Lung (tissue), 11 donors: ENCODE measurements at regions not wholly inside any gene's neighbourhood (a gene's known extent, or its start where the extent isn't known, plus 50 kb on each side); places are given as distances from the start of the nearest gene placed in this dataset.

Experiments used
- ATAC-seq: fragments of 200-7000 bp; cut with Tn5 transposase; one replicate; pipeline ENCODE4 v1.9.1; 2020; ENCODE audit warnings: moderate number of reproducible peaks; ENCODE audit not compliant: insufficient read depth, low FRiP score
- DNase-seq, 3 donors: peaks; one replicate each; pipeline ENCODE4 v3.0.0-alpha.2; 2013 to 2017
- H3K27ac ChIP-seq, 2 donors: one replicate each; pipeline ENCODE4 v1.5.1; 2013; ENCODE audit warnings: mild to moderate bottlenecking in 2 of 2, moderate library complexity in 2 of 2, control low read depth in 1 of 2, inconsistent platforms in 1 of 2, low read depth in 1 of 2, low read length in 1 of 2
- H3K27me3 ChIP-seq, 3 donors: one replicate each; pipeline ENCODE4 v1.5.1; 2013; ENCODE audit warnings: low read length in 2 of 3; ENCODE audit not compliant: control insufficient read depth in 3 of 3, insufficient read depth in 3 of 3
- H3K36me3 ChIP-seq, 4 donors: one replicate each; pipeline ENCODE4 v1.5.1; 2013; ENCODE audit warnings: low read length in 4 of 4, mild to moderate bottlenecking in 1 of 4, moderate library complexity in 1 of 4; ENCODE audit not compliant: control insufficient read depth in 4 of 4, insufficient read depth in 4 of 4
- H3K4me1 ChIP-seq, 5 donors: one replicate each; pipeline ENCODE4 v1.5.1; 2013; ENCODE audit warnings: low read length in 5 of 5, mild to moderate bottlenecking in 2 of 5, moderate library complexity in 1 of 5; ENCODE audit not compliant: control insufficient read depth in 5 of 5, insufficient read depth in 5 of 5
- H3K4me3 ChIP-seq: one replicate; pipeline ENCODE4 v1.5.1; 2013; ENCODE audit warnings: mild to moderate bottlenecking, control low read depth, moderate library complexity
- H3K9ac ChIP-seq, 2 donors: one replicate each; pipeline ENCODE4 v1.5.1; 2013; ENCODE audit warnings: low read length in 2 of 2, control low read depth in 1 of 2; ENCODE audit not compliant: insufficient read depth in 1 of 2
- H3K9me3 ChIP-seq, 4 donors: one replicate each; pipeline ENCODE4 v1.5.1; 2013; ENCODE audit warnings: low read length in 3 of 4, mild to moderate bottlenecking in 1 of 4, moderate library complexity in 1 of 4; ENCODE audit not compliant: control insufficient read depth in 4 of 4, insufficient read depth in 3 of 4
- CTCF ChIP-seq: IDR thresholded peaks from 2 replicates; pipeline ENCODE4 v1.5.1; 2012; ENCODE audit warnings: mild to moderate bottlenecking; ENCODE audit errors: control extremely low read depth, extremely low read depth
- WGBS, 2 donors: extraction: QIAGEN DNeasy Blood & Tissue Kit; methylation state at CpG; one replicate each; pipeline ENCODE4 v1.1.7; 2013; 5-methylcytosine and 5-hydroxymethylcytosine counted together
- donor health status: control.
- donor health status: control.
- donor health status: Bipolar disorder and iron deficiency.
- donor health status: healthy.
- donor health status: DM: yes; HTN: yes; CAD: no.

DNA sequence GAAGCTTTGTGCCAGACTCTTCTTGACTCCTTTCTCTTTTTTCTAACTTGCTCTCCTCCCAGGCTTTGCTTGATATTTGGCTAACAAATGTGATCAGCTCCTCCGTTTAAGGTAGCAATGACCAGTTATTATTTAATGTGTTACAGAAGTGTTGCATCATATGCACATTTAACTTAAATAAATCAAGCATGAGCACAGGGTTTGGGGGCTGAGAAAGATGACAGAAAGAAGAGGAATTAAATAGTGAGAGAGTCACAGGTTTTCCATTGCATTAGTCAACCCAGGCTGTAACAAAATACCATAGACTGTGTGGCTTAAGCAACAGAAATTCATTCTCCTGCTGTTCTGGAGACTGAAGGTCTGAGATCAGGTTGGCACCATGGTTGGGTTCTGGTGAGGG is 343.8 kb downstream of the RPRM start:
- Histone ChIP-seq H3K27ac (no peak overlapping the region), H3K36me3 (no peaks in the 10 kb centered on the region), H3K9me3 (peaks cover 0 to 1% (median 0%) of the 10 kb centered on the region in 4 donors), H3K4me3 (no peak overlapping the region), H3K27me3 (no peaks in the 10 kb centered on the region), H3K4me1 (no peaks in the 10 kb centered on the region), H3K9ac (no peak overlapping the region)
- DNase-seq: no peak
- ATAC-seq: no peak
- 84 to 86% methylated on average over 1 of the region's 1 CpG for WGBS, 2 donors
- TF ChIP-seq CTCF: no peak

GRCh38 chr2:153133716-153134115 is 344.8 kb downstream of the RPRM start:
- no peak overlapping the region for H3K27ac ChIP-seq
- H3K4me3 ChIP-seq: no peak overlapping the region
- TF ChIP-seq CTCF: no peak
- no peak overlapping the region for H3K9ac ChIP-seq
- no peak for ATAC-seq
- H3K9me3 ChIP-seq: peaks cover 0 to 1% (median 0%) of the 10 kb centered on the region in 4 donors
- 81 to 87% methylated on average over 4 of the region's 4 CpGs for WGBS, 2 donors
- DNase-seq: no peak
- no peaks in the 10 kb centered on the region for H3K27me3 ChIP-seq
- no peaks in the 10 kb centered on the region for H3K4me1 ChIP-seq
- H3K36me3 ChIP-seq: no peaks in the 10 kb centered on the region

GRCh38 chr2:153132418-153132817 is 346.1 kb downstream of the RPRM start:
- Histone ChIP-seq H3K27ac (no peak overlapping the region), H3K27me3 (no peaks in the 10 kb centered on the region), H3K9me3 (peaks cover 0 to 1% (median 0%) of the 10 kb centered on the region in 4 donors), H3K9ac (no peak overlapping the region), H3K4me3 (no peak overlapping the region), H3K4me1 (no peaks in the 10 kb centered on the region), H3K36me3 (no peaks in the 10 kb centered on the region)
- 88 to 92% methylated on average over 3 of the region's 3 CpGs for WGBS, 2 donors
- TF ChIP-seq CTCF: no peak
- ATAC-seq: no peak
- DNase-seq: no peak

DNA sequence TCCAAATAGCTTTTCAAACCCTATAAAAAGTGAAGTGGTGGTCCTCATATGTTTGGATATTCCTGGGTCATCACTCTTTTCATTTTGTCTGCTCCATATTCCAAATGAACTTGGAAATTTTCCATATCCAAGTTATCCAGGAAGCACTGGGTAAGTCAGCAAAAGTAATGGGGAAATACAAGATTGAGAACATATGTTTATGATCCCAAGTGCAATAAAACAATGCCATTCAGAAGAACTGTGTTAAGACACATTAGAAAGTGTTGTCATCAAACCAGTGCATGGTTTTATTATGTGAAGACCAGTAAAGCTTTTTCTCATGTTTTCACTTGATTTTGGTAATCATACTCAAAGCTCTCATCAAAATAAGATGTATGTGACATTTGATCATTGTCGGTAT is 363.4 kb downstream of the RPRM start:
- no peaks in the 10 kb centered on the region for H3K27me3 ChIP-seq
- no peak overlapping the region for H3K4me3 ChIP-seq
- peaks cover 0 to 1% (median 0%) of the 10 kb centered on the region in 4 donors for H3K9me3 ChIP-seq
- DNase-seq (no peak), ATAC-seq (no peak)
- H3K9ac ChIP-seq: no peak overlapping the region
- H3K4me1 ChIP-seq: no peaks in the 10 kb centered on the region
- H3K27ac ChIP-seq: no peak overlapping the region
- WGBS, 2 donors: 95 to 100% methylated on average over 1 of the region's 1 CpG
- H3K36me3 ChIP-seq: no peaks in the 10 kb centered on the region
- TF ChIP-seq CTCF: no peak
